PC-9 (cell line): ENCODE measurements at regions not wholly inside any gene's neighbourhood (a gene's known extent, or its start where the extent isn't known, plus 50 kb on each side); places are given as distances from the start of the nearest gene placed in this dataset.

Experiments used
- BruUV-seq: library from RNA; stranded (reverse); fragments of 400-500 nt; replicated peaks from 2 replicates; lab custom pipeline; 2021; lab: Mats Ljungman, UMichigan
- CTCF ChIA-PET: fragments of 300-600 bp; sonication (Branson Sonifier 250); formaldehyde crosslinking; loops from one replicate; lab custom pipeline; 2022; ENCODE audit warnings: antibody characterized with exemption; lab: Charles Lee
- POLR2A ChIA-PET: fragments of 300-600 bp; sonication (Branson Sonifier 250); formaldehyde crosslinking; loops from one replicate; lab custom pipeline; 2022; ENCODE audit warnings: antibody characterized with exemption; ENCODE audit not compliant: unreplicated experiment; lab: Charles Lee
- DNase-seq, 2 experiments: peaks; one replicate each; pipeline versions ENCODE4 v3.0.0 to v3.0.0-alpha.2; 2015 to 2022; ENCODE audit warnings: mixed read lengths in 1 of 2
- H2AFZ ChIP-seq: fragments of 200-600 bp; sonication (generic); 2 replicates; pipeline ENCODE4 v1.8.1; 2017; ENCODE audit warnings: antibody characterized with exemption
- H3F3A ChIP-seq: fragments of 200-600 bp; sonication (generic); 2 replicates; pipeline ENCODE4 v1.8.1; 2017; ENCODE audit warnings: antibody characterized with exemption, mild to moderate bottlenecking, low read depth; ENCODE audit not compliant: insufficient read depth
- H3K27ac ChIP-seq: fragments of 200-600 bp; sonication (generic); 2 replicates; pipeline ENCODE4 v1.6.1; 2016; ENCODE audit warnings: mixed run types
- H3K27me3 ChIP-seq: fragments of 200-600 bp; sonication (generic); 2 replicates; pipeline ENCODE4 v1.6.1; 2016; ENCODE audit warnings: low read depth, mixed run types; ENCODE audit not compliant: insufficient read depth
- H3K36me3 ChIP-seq: fragments of 200-600 bp; sonication (generic); 2 replicates; pipeline ENCODE4 v1.6.1; 2016; ENCODE audit warnings: low read depth, mixed run types
- H3K4me1 ChIP-seq: fragments of 200-600 bp; sonication (generic); replicated peaks from 2 replicates; pipeline ENCODE4 v1.6.1; 2016; ENCODE audit warnings: mixed run types; ENCODE audit not compliant: insufficient read depth
- H3K4me2 ChIP-seq: fragments of 200-600 bp; sonication (generic); 2 replicates; pipeline ENCODE4 v1.6.1; 2017; ENCODE audit warnings: mixed run types
- H3K4me3 ChIP-seq: fragments of 200-600 bp; sonication (generic); 2 replicates; pipeline ENCODE4 v1.6.1; 2016; ENCODE audit warnings: mixed run types
- H3K79me2 ChIP-seq: fragments of 200-600 bp; sonication (generic); 2 replicates; pipeline ENCODE4 v1.6.1; 2017; ENCODE audit warnings: low read depth, mixed run types
- H3K9me2 ChIP-seq: fragments of 200-600 bp; sonication (generic); 2 replicates; pipeline ENCODE4 v1.8.1; 2017; ENCODE audit warnings: mild to moderate bottlenecking; ENCODE audit not compliant: insufficient read depth
- H3K9me3 ChIP-seq: fragments of 200-600 bp; sonication (generic); 2 replicates; pipeline ENCODE4 v1.8.1; 2016; ENCODE audit warnings: low read depth; ENCODE audit not compliant: insufficient read depth
- H4K20me1 ChIP-seq: fragments of 200-600 bp; sonication (generic); 2 replicates; pipeline ENCODE4 v1.8.1; 2017; ENCODE audit not compliant: insufficient read depth
- EZH2 ChIP-seq: fragments of 200-600 bp; sonication (generic); IDR thresholded peaks from 2 replicates; pipeline ENCODE4 v1.8.0; 2017; ENCODE audit warnings: antibody characterized with exemption, low read depth
- intact Hi-C: fragments of 100-400 bp; cut with micrococcal nuclease; formaldehyde crosslinking; loops from one replicate; pipeline ENCODE4 v1.10.0; 2022; ENCODE audit not compliant: unreplicated experiment
- TF ChIP-seq, protein P1 (sequence below): fragments of 200-600 bp; sonication (generic); conservative IDR thresholded peaks from 2 replicates; pipeline ENCODE4 v1.6.1; 2017; ENCODE audit warnings: mixed run types, antibody characterized with exemption, mild to moderate bottlenecking, moderate library complexity

DNA sequence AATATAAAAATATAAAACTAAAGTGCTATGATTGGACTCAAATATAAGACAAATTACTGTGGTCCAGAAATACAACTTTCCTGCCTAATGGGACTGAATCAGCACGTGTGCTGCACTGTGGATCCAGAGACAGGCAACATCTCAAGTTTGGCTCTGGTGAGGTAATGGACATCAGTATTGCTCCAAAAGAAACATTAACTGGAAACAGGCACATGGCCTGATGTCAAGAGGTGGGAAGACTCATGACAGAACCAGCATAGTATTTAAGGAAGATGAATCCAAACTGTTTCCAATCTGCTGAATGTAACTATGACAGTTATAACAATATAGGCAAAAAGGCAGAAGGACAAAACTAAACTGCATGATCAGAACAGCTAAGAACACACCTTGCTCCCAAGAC, 354.6 kb downstream of the FSIP2 start:
- H3K27me3 ChIP-seq: no peaks in the 10 kb centered on the region
- intact Hi-C loops: no loop called here
- H3K36me3 ChIP-seq: no peaks in the 10 kb centered on the region
- no peaks in the 10 kb centered on the region for H3K79me2 ChIP-seq
- no peak overlapping the region for H3K4me3 ChIP-seq
- DNase-seq: no peak
- ChIA-PET POLR2A (no interaction called here), CTCF (no interaction called here)
- H4K20me1 ChIP-seq: no peaks in the 10 kb centered on the region
- no peak overlapping the region for H2AFZ ChIP-seq
- H3K9me3 ChIP-seq: no peaks in the 10 kb centered on the region
- H3K4me1 ChIP-seq: no peaks in the 10 kb centered on the region
- no TSS peak for BruUV-seq
- no peak for TF ChIP-seq EZH2
- TF ChIP-seq, protein P1, sequence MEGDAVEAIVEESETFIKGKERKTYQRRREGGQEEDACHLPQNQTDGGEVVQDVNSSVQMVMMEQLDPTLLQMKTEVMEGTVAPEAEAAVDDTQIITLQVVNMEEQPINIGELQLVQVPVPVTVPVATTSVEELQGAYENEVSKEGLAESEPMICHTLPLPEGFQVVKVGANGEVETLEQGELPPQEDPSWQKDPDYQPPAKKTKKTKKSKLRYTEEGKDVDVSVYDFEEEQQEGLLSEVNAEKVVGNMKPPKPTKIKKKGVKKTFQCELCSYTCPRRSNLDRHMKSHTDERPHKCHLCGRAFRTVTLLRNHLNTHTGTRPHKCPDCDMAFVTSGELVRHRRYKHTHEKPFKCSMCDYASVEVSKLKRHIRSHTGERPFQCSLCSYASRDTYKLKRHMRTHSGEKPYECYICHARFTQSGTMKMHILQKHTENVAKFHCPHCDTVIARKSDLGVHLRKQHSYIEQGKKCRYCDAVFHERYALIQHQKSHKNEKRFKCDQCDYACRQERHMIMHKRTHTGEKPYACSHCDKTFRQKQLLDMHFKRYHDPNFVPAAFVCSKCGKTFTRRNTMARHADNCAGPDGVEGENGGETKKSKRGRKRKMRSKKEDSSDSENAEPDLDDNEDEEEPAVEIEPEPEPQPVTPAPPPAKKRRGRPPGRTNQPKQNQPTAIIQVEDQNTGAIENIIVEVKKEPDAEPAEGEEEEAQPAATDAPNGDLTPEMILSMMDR: no peak
- no peak overlapping the region for H3K4me2 ChIP-seq
- H3F3A ChIP-seq: no peaks in the 10 kb centered on the region
- H3K27ac ChIP-seq: no peak overlapping the region
- no peaks in the 10 kb centered on the region for H3K9me2 ChIP-seq

DNA sequence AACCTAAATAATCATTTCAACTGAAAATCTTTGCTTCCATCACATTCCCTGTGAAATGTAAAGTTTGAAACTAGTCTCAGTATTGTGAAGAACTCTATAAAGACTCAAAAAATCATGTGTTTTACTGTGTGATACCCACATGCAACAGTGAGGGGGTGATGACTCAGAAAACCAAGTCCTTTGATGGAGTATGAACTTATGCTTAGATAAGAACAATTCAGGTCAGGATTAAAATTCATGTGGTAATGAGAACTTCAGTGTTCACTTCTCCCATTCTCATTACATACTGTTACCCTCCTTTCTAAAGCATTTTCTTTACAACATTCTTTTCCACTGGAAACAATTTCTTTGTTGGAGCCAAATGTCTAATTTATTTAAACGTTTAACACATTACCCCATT, 360.2 kb downstream of the FSIP2 start:
- intact Hi-C loops: no loop called here
- TF ChIP-seq, protein P1: no peak
- TF ChIP-seq EZH2: no peak
- H3K79me2 ChIP-seq: no peaks in the 10 kb centered on the region
- H3K9me2 ChIP-seq: no peaks in the 10 kb centered on the region
- no peaks in the 10 kb centered on the region for H4K20me1 ChIP-seq
- POLR2A ChIA-PET: no interaction called here
- H3K4me2 ChIP-seq: no peak overlapping the region
- no peak for DNase-seq
- no peak overlapping the region for H3K4me3 ChIP-seq
- H2AFZ ChIP-seq: no peak overlapping the region
- CTCF ChIA-PET: no interaction called here
- H3F3A ChIP-seq: no peaks in the 10 kb centered on the region
- no TSS peak for BruUV-seq
- no peaks in the 10 kb centered on the region for H3K4me1 ChIP-seq
- H3K27me3 ChIP-seq: no peaks in the 10 kb centered on the region
- H3K9me3 ChIP-seq: no peaks in the 10 kb centered on the region
- no peak overlapping the region for H3K27ac ChIP-seq
- no peaks in the 10 kb centered on the region for H3K36me3 ChIP-seq

DNA sequence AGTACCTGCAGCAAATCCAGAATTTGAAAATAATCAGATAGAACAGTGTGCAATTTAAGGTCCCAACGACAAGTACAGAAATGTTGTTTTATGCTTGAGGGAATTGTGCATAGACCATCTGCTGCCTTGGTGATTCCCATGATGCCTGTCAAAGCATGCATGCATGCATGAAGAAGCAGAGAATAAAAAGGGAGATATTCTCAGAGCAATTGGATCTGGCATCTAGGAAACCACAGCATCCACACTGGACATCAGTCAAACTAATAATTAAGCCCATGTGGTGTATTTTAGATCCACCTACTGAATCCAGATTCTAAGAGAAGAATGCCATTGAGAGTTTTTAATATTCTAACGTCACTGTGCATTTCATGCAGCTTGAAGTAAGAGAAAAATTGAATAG, 361.2 kb downstream of the FSIP2 start:
- Histone ChIP-seq H3K27me3 (no peaks in the 10 kb centered on the region), H3F3A (no peaks in the 10 kb centered on the region), H3K9me2 (no peaks in the 10 kb centered on the region), H3K4me3 (no peak overlapping the region), H3K36me3 (no peaks in the 10 kb centered on the region), H4K20me1 (no peaks in the 10 kb centered on the region), H3K79me2 (no peaks in the 10 kb centered on the region), H3K4me2 (no peak overlapping the region), H3K4me1 (no peaks in the 10 kb centered on the region), H3K9me3 (no peaks in the 10 kb centered on the region), H3K27ac (no peak overlapping the region), H2AFZ (no peak overlapping the region)
- TF ChIP-seq, protein P1: no peak
- no peak for TF ChIP-seq EZH2
- no peak for DNase-seq
- BruUV-seq: no TSS peak
- POLR2A ChIA-PET: no interaction called here
- intact Hi-C loops: no loop called here
- CTCF ChIA-PET: no interaction called here
